DND-41 (cell line): ENCODE measurements at regions not wholly inside any gene's neighbourhood (a gene's known extent, or its start where the extent isn't known, plus 50 kb on each side); places are given as distances from the start of the nearest gene placed in this dataset.

Experiments
- EZH2 ChIP-seq: IDR thresholded peaks from 3 replicates; pipeline ENCODE4 v1.6.1; 2012; ENCODE audit warnings: borderline replicate concordance, low read depth, mild to moderate bottlenecking, moderate library complexity, low read length, inconsistent platforms; ENCODE audit not compliant: severe bottlenecking
- TF ChIP-seq, protein P1 (sequence below): IDR thresholded peaks from 2 replicates; pipeline ENCODE4 v1.5.1; 2012; ENCODE audit warnings: borderline replicate concordance, low read length, moderate library complexity, mild to moderate bottlenecking; ENCODE audit not compliant: poor library complexity, severe bottlenecking; ENCODE audit errors: extremely low read depth

DNA sequence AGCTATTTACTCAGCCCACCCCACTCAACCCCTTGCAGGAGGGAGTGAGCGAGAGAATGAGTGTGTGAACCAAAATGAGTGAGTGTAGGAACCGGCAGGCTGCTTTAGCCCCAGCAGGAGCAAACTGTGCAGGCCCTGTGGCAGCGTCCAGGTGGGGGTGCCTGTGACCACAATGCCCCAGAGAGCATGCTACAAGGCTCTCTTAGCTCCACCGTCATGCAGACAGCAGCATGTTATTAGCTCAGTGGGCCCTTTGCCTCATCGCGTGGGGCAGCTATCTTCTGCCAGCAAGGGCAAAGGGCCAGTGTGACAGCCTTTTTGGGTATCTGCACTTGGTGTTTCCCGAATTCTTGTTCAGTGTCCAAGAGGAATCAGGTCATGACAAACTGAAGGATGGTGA lies 271.3 kb downstream of the GPM6A start:
- TF ChIP-seq, protein P1, sequence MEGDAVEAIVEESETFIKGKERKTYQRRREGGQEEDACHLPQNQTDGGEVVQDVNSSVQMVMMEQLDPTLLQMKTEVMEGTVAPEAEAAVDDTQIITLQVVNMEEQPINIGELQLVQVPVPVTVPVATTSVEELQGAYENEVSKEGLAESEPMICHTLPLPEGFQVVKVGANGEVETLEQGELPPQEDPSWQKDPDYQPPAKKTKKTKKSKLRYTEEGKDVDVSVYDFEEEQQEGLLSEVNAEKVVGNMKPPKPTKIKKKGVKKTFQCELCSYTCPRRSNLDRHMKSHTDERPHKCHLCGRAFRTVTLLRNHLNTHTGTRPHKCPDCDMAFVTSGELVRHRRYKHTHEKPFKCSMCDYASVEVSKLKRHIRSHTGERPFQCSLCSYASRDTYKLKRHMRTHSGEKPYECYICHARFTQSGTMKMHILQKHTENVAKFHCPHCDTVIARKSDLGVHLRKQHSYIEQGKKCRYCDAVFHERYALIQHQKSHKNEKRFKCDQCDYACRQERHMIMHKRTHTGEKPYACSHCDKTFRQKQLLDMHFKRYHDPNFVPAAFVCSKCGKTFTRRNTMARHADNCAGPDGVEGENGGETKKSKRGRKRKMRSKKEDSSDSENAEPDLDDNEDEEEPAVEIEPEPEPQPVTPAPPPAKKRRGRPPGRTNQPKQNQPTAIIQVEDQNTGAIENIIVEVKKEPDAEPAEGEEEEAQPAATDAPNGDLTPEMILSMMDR, result no peak
- no peak for TF ChIP-seq EZH2
